Loucy (cell line): ENCODE measurements at regions not wholly inside any gene's neighbourhood (a gene's known extent, or its start where the extent isn't known, plus 50 kb on each side); places are given as distances from the start of the nearest gene placed in this dataset.

ENCODE experiments used
- EZH2phosphoT487 ChIP-seq: fragments of 200-600 bp; IDR thresholded peaks from 2 replicates; pipeline ENCODE4 v1.6.1; 2018; ENCODE audit warnings: antibody characterized with exemption, mild to moderate bottlenecking, moderate library complexity, borderline replicate concordance
- TF ChIP-seq, protein P1 (sequence below): fragments of 200-600 bp; sonication (generic); conservative IDR thresholded peaks from 2 replicates; pipeline ENCODE4 v1.5.1; 2014; ENCODE audit warnings: mild to moderate bottlenecking, antibody characterized with exemption, low read length

DNA sequence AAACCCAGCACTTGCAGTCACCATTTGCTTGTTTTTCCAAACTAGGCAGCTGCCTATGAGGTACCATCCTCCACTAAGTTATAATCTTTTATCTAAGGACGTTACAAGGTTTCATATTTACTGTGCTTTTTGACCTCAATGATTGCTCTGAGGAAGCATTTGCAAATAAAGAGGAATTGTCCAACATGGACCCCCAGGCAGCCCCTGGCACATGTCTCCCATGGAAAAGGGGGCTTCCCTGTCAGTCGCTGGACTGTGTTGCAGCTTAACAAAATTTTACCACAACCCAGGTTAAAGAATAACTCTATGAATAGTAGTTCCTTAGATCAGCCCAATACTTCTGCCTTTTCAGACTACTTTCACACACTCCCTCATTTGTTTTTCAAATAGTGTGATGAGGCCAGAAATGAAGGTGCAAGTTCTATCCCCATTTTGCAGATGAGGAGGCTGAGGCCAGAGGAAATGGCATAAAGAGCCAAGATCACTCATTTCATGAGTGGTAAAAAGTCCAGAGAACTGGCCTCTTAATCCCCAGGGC, 52.8 kb upstream of the ZPBP start:
- TF ChIP-seq, protein P1, sequence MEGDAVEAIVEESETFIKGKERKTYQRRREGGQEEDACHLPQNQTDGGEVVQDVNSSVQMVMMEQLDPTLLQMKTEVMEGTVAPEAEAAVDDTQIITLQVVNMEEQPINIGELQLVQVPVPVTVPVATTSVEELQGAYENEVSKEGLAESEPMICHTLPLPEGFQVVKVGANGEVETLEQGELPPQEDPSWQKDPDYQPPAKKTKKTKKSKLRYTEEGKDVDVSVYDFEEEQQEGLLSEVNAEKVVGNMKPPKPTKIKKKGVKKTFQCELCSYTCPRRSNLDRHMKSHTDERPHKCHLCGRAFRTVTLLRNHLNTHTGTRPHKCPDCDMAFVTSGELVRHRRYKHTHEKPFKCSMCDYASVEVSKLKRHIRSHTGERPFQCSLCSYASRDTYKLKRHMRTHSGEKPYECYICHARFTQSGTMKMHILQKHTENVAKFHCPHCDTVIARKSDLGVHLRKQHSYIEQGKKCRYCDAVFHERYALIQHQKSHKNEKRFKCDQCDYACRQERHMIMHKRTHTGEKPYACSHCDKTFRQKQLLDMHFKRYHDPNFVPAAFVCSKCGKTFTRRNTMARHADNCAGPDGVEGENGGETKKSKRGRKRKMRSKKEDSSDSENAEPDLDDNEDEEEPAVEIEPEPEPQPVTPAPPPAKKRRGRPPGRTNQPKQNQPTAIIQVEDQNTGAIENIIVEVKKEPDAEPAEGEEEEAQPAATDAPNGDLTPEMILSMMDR: no peak
- no peak for TF ChIP-seq EZH2phosphoT487
